NCI-H446 treated with DMSO at 0.1 percent for 48 hours (cell line): ENCODE measurements at regions not wholly inside any gene's neighbourhood (a gene's known extent, or its start where the extent isn't known, plus 50 kb on each side); places are given as distances from the start of the nearest gene placed in this dataset.

Experiments
- DNase-seq: peaks from one replicate; lab custom pipeline; 2025; lab: John Stamatoyannopoulos, UW

GRCh38 chr6:33967966-33968724, 164.3 kb upstream of the MLN start:
- no peak for DNase-seq

DNA sequence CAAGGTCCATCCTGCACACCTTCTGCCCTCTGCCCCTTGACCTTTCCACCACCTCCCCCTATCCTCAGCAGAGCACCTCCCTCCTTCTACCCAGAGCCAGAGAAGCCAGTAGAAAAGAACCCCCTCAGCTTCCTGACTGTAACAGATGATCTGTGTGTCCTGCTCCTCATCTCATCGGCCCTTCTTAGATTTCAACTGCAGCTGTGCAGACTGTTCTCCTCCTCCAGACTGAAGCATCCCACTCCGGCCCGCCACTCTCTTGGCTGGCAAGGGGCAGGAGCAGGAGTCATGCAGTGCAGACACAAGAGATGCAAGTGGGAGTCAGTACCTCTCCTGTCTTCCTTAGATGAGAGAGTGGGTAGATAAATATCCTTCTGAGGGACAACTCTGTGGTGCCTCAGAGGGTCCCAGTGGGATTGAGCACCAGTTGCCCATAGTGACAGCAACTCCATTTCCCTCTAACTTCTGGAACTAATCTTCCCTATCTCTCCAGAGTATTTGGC, 163.5 kb upstream of the MLN start:
- DNase-seq: no peak

DNA sequence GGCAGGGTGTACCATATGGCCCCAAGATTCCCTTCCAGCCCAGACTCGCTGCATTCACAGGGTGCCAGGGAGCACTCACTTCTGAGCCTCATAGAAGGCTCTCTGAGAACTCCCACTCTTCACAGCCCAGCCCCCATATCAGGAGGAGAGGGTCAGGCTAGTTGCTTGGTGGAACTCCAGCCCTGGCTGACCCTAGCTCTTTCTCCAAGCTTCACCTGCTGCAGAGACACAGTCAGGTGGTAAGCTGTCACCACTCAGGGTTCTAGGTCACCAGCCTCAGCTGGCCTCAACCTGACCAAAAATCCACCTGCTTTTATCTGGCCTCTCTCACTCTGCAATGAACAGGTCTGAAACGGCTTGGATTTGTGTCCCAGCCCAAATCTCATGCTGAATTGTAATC, 162.7 kb upstream of the MLN start:
- DNase-seq: no peak

DNA sequence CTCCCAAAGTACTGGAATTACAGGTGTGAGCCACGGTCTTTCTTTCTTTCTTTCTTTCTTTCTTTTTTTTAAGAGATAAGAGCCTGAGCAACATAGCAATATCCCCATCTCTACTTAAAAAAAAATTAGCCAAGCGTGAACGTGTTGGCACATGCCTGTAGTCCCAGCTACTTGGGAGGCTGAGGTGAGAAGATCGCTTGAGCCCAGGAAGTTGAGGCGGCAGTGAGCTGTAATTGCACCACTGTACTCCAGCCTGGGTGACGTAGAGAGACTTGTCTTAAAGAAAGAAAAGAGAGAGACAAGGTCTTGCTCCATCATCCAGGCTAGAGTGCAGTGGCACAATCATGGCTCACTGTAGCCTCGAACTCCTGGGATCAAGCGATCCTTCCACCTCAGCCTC, 162.0 kb upstream of the MLN start:
- no peak for DNase-seq

DNA sequence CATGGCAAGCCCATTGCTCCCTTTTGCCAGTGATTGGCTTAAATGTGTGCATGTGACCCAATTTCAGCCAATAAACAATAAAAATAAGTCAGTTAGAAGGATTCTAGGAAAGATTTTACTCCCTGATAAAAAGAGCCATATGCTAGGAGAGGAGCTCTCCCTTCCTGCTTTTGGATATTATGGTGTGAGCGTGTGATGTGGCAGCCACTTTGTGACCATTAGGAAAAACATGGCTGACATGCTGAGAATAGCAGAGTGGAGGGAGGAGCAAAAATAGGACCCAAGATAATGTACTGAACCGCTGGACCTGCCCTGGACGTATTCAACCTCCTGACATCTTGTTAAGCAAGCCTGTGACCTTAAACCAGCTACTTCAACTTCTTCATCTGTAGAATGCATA, 160.6 kb upstream of the MLN start:
- no peak for DNase-seq

DNA sequence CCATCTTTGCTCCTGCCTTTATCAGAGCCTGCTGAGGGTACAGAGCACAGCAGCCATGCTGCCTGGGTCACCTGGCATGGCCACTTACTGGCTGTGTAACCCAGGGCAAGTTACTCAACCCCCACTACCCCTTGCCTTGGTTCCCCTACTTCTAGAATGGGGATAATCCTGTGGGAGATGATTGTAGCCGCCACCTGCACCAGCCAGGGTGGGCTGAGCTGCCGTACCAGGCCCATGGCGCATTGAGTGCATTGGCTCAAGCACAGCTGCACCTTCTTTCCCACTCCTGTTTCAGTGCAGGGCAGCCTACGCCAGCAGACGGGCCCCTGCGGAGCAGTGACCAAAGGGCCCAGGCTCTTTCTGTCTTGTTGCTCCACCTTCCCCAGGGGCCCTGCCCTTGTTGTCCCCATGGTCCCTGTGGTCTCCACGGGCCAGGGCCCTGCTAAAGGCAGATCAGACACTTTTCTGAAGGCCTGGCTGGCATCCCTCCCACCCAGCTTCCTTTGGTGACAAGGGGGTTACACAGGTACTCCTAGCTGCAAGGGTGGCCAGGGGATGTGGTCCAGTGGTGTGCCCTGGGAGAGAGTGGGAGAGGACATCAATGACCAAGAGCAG, 159.4 kb upstream of the MLN start:
- no peak for DNase-seq

DNA sequence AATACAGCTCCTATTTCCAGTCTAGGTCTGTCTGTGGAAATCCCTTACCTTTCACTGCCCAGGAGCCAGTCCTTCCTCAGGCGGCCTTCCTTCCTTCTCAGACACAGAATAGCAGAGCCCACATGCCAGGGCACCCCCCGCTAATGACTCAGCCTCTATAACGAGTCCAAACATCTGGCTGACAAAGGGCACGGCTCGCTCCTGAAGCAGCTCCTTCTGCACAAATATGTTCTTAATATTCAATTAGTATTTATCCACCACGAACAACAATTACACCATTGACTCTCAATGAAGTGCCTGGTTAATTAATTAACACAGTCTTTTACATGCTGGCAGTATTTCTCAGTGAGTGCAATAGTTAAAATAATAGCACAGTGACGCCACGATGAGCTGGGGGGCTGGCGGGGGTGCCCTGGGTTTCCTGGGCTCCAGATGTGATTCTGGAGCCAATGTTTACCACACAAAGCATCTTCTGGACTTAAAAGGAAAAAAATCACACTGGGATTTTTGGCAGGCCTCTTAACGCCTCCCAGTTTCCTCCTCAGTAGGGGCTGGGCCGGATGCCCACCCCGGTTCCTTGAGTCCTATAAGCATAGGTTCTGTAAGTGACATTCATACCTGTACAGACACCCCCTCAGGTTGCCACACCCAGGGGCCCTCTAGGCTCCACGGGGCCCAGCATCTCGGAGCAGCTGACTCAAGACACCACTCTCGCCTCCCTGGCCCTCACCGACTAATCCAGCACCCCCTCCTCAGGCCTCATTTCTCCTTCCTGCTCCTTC, 158.6 kb upstream of the MLN start:
- no peak for DNase-seq

DNA sequence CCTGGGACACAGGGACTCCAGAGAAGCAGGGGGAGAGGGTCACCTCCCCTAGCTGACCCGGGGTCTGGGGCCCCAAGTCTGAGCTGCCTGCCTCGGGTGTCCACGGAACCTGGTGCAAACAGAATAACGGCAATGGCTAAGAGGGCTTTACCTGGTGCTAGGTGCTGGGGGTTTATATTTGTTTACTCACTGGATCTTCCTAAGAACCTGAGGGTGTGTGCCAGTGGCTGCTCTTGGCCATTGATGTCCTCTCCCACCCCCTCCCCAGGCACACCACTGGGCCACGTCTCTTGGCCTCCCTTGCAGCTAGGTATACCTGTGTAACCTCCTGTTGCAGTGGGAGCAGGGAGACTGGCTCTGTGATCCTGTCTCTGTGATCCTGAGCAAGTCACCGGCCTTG, 157.9 kb upstream of the MLN start:
- no peak for DNase-seq

DNA sequence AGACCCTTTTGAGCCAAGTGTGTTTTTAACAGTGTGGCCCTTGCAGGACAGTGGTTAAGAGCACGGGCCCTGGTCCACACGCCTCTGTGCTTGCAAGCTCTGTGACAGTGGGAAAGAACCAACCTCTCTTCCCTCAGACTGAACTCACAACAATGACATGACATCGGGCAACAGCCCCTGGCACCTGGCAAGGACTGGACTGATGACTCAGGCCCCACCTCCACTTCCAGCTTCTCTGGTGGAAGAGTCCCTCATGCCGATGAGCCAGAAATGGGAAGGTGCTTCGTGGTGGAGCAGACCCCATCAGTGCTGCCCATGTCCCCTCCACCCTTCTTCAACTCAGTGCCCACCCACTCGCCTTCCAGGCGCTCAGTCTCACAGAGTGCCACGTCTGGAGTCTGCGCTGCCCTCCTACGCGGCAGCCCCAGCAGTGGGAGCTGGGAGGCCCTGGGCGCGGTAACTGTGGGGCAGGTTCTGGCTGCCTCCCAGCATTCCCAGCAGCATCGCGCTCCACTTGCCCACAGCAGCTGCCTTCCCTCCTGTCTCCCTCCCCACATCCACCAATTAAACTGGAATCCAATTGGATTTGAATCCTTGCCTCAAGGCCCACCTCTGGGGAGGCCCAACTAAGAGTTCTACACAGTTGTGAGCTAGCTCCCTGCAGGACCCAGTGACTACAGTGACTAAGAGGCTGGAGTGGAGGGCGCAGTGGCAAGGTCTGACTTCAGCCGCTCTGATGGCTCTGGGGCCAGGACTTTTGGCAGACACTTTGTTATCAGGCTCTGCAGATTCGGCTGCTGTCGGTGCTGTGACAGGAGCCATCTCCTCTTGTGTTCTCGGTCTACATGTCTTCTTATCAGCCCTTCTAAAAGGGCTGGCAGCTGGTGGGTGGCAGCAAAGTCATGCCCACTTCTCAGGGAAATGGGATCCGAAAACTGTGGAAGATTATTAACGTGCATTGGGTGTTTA, 156.8 kb upstream of the MLN start:
- peak; percentile 28 for DNase-seq

GRCh38 chr6:33959661-33960344, 156.0 kb upstream of the MLN start:
- no peak for DNase-seq

DNA sequence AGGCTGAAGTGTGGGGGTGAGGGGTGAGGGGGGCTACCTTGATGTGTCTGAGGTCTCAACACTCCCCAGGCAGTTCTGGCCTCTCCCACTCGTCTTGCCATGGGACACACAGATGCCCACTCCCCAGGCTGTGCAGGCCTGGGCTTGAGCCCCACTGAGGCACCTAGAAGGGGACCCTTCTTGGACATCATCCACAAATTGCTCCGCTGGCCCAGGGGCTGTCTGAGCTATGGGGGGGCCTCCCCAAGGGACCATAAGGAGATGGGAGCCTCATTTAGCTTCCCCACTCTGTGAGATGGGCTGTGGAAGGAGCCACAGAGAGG, 155.5 kb upstream of the MLN start:
- DNase-seq: no peak

- DNase-seq: peak; percentile 56
These were observed 154.9 kb upstream of the MLN start for GRCh38 chr6:33958526-33959328.

GRCh38 chr6:33957892-33958525, 154.2 kb upstream of the MLN start:
- DNase-seq: no peak

- no peak for DNase-seq
These were observed 153.5 kb upstream of the MLN start for GRCh38 chr6:33957131-33957891.

GRCh38 chr6:33956206-33956605, 152.4 kb upstream of the MLN start:
- DNase-seq: no peak

GRCh38 chr6:33955566-33955965, 151.8 kb upstream of the MLN start:
- DNase-seq: no peak

DNA sequence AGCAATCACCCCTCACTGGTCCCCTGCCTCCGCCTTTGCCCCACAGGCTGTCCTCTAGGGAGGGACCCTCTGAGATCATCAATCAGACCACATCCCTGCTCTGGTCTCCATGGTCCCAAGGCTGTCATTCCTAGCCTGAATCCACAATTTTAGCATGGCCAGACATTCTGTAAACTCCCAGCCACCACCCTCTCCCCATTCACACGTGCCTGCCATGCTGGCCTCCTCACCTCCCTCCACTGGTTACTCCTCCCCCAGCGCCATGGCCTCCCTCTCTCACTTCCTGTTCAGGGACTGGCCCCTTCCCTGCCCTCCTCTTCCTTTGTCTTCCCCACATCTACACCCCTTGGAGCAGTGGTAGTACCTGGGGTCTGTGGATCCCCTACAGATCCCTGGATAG, 150.7 kb upstream of the MLN start:
- DNase-seq: no peak

DNA sequence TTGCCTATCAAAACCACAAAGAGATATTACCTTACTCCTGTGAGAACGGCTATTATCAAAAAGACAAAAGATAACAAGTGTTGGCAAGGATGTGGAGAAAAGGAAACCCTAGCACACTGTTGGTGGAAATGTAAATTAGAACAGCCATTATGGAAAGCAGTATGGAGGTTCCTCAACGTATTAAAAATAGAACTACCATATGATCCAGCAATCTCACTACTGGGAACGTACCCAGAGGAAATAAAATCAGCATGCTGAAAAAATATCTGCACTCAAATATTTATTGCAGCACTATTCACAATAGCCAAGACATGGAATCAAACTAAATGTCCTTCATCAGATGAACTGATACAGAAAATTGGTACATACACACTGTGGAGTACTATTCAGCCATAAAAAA, 149.4 kb upstream of the MLN start:
- no peak for DNase-seq

GRCh38 chr6:33952016-33952415, 148.2 kb upstream of the MLN start:
- no peak for DNase-seq
